HG02642 (cell line): ENCODE measurements at regions not wholly inside any gene's neighbourhood (a gene's known extent, or its start where the extent isn't known, plus 50 kb on each side); places are given as distances from the start of the nearest gene placed in this dataset.
"Not testable (repeated sequence)": the region's sequence is repeated elsewhere in the genome, so short reads cannot be mapped to it uniquely, and the experiment has no call there.

Experiments used
- ATAC-seq: cut with Tn5 transposase; IDR thresholded peaks from one replicate; pipeline ENCODE4 v1.9.1; 2021; ENCODE audit warnings: mild to moderate bottlenecking; ENCODE audit not compliant: unreplicated experiment, poor library complexity

DNA sequence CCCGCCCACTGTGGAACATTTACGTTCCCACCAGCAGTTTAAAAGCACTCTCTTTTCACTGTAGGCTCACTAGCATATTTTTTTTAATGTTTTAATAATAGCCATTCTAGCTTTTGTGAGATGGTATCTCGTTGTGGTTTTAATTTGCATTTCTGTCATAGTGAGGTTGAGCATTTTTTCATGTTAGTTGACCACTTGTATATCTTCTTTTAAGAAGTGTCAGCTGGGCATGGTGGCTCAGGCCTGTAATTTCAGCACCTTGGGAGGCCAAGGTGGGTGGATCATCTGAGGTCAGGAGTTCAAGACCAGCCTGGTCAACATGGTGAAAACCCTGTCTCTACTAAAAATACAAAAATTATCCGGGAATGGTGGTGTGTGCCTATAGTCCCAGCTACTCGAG lies 781.7 kb upstream of the SLIT2 start:
- not testable (repeated sequence) for ATAC-seq

DNA sequence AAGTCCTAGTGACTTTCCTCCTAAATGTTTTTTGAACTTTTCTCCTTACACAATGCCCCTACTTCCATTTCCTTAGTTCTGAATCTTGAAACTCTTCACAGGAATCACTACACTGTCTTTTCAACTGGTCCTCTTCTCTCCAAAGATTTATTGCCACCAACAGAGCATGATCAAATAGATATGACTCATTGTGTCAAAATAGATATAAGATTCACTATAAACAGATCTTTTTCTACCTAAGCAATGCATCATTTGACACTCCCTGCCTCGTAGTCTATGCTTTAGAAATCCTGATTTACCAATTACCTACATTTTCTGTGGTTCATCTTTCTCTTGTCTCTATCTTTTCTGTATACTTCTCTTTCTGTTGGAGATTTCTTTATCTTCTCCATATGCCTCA lies 789.6 kb upstream of the SLIT2 start:
- no peak for ATAC-seq

- ATAC-seq, result no peak
These were observed 795.7 kb upstream of the SLIT2 start for GRCh38 chr4:19455850-19456602.

GRCh38 chr4:19455196-19455595 lies 796.5 kb upstream of the SLIT2 start:
- no peak for ATAC-seq

GRCh38 chr4:19438233-19438632 lies 813.5 kb upstream of the SLIT2 start:
- ATAC-seq, result no peak

DNA sequence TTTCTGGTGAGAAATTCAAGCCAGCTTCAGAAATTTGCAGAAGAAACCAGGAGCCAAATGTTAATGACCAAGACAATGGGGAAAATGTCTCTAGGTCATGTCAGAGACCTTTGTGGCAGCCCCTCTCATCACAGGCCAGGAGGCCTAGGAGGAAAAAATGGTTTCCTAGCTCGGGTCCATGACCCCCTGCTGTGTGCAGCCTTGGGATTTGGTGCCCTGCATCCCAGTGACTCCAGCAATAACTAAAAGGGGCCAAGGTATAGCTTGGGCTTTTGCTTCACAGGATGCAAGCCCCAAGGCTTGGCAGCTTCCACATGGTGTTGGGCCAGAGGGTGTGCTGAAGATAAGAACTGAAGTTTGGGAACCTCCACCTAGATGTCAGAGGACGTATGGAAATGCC lies 814.7 kb upstream of the SLIT2 start:
- ATAC-seq, result no peak

GRCh38 chr4:19429684-19430083 lies 822.0 kb upstream of the SLIT2 start:
- ATAC-seq, result no peak

- no peak for ATAC-seq
These were observed 826.6 kb upstream of the SLIT2 start for GRCh38 chr4:19425146-19425545.

DNA sequence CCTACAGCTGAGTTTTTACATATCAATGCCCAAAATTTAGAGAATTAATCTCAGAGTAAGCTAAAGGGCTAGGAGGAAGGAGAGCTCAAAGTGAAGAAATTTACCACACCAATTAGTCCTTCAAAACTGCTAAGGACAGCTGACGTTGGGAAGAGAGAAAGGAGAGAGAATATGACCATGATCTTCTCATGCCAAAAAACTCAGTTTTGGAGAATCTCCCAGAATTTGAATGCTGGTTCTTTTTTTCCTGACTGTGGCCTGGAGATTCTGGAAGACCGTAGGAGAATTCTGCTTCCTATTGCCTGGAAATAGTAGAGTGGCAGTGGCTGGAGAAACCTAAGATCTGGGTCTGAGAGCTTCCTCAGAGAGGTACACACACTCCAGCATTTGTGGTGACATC lies 834.4 kb upstream of the SLIT2 start:
- ATAC-seq, result no peak

- no peak for ATAC-seq
These were observed 835.6 kb upstream of the SLIT2 start for GRCh38 chr4:19416146-19416545.

DNA sequence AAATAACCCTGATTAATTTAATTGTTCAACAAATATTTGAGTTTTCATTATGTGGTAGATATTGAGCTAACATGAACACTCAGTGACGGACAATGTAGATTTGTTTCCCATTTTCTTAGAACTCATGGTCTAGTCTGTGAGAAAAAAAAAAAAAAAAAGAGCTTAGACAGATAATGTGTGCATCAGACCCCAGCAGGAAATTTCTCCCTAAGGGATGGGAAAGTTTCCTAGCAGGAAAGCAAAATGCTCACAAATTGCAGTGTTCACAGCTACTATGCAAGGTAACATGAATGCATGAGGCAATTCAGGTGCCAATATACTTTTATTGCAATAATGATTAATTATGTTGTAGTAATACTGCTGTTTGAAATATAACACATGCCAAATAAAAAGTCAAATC lies 843.2 kb upstream of the SLIT2 start:
- no peak for ATAC-seq

- no peak for ATAC-seq
These were observed 844.9 kb upstream of the SLIT2 start for GRCh38 chr4:19406789-19407188.

GRCh38 chr4:19403786-19404370 lies 847.8 kb upstream of the SLIT2 start:
- ATAC-seq, result no peak

- ATAC-seq, result no peak
These were observed 849.1 kb upstream of the SLIT2 start for GRCh38 chr4:19402581-19403065.

DNA sequence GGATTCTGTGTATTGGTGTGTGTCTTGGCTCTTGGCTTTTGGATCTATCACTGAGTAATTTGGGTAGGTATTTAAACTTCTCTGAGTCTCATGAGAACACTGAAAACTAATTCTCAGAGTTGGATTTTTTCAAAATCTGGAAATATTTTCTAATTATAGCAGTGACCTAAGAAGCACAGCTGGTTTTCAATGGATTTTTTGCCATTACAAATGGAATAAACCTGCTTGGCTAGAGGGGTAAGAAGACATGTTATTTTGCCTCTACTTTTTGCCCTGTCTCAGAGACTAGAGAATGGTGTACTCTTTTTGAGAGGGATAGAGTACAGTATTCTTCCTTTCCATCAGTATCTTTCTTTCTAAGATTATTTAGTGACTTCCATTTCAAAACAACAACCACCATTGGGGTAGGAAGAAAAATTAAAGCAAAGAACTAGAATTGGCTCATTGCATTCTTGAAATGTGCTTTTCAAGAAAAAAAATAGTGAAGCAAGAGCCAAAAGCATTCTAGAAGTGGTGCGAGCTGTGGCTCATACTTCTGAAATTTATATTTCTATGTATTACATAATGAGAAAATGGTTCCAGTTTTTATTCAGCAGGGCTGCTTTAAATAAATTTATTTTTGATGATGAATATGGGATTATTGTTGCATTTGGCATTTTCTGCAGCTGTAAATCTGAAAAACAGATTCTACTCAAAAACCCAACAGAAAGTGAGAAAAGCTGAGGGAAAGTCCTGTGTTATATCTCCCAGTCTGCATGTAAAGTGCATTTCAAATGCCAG lies 850.2 kb upstream of the SLIT2 start:
- no peak for ATAC-seq

GRCh38 chr4:19400820-19401219 lies 850.9 kb upstream of the SLIT2 start:
- no peak for ATAC-seq

DNA sequence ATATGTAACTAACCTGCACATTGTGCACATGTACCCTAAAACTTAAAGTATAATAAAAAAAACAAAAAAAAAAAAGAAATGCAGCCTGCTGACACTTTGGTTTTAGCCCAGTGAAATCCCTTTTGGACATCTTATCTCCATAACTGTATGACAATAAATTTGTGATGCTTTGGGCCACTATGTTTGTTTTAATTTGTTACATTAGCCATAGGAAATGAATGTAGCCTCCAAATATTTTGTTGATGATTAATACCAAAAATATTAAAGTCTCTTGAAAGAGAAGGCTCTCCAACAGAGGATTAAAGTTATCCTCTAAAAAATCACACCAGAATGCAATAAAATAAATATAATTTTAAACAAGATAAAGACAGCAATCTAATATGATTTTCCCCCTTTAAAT lies 852.7 kb upstream of the SLIT2 start:
- ATAC-seq, result no peak

DNA sequence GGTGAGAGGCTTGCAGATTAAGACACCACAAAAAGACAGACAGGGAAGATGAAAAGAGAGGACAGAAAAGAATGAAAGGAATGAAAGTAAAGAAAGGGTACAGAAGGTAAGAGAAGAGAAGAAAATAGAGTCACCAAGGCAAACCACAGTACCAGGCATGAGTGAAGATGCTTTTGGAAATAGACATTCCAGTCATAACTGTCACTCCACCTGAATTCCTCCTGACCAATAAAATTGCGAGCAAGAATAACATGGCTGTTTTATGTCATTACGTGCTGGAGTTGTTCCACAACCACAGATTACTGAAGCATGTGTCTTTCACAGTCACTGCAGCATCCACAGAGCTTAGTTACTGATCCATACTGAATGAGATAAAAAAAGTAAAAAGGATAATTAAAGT lies 864.9 kb upstream of the SLIT2 start:
- no peak for ATAC-seq

- no peak for ATAC-seq
These were observed 868.5 kb upstream of the SLIT2 start for GRCh38 chr4:19382993-19383756.

- ATAC-seq, result no peak
These were observed 870.6 kb upstream of the SLIT2 start for GRCh38 chr4:19381068-19381467.

DNA sequence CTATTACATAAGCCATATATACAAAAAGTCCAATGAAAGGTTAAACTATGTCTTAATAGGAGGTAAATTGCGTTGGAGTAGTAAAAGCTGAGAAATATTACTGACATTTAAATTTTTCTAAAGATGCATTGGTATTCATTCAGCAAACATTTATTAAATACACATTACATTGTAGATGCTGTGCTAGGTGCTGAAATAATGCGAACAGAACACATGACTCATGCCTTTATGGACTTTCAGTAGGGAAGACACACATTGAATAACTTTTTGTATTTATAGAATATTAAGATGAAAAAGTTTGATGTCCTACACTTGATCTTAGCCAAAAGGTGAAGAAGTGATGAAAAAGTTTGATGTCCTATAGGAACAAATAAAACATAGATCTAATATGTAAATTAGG lies 871.1 kb upstream of the SLIT2 start:
- no peak for ATAC-seq
